H9 (cell line): ENCODE measurements at regions not wholly inside any gene's neighbourhood (a gene's known extent, or its start where the extent isn't known, plus 50 kb on each side); places are given as distances from the start of the nearest gene placed in this dataset.

ENCODE experiments used
- DNase-seq: peaks from one replicate; pipeline ENCODE4 v3.0.0-alpha.2; 2017
- H2AFZ ChIP-seq: one replicate; pipeline ENCODE4 v1.6.1; 2013; ENCODE audit warnings: mild to moderate bottlenecking, low read length, control low read depth, moderate library complexity
- H2AK5ac ChIP-seq: 2 replicates; pipeline ENCODE4 v1.6.1; 2013; ENCODE audit warnings: low read length, control low read depth, mixed read lengths; ENCODE audit not compliant: insufficient read length
- H2BK120ac ChIP-seq: one replicate; pipeline ENCODE4 v1.6.1; 2013; ENCODE audit warnings: low read depth, mild to moderate bottlenecking, low read length, control low read depth, inconsistent platforms; ENCODE audit not compliant: poor library complexity, severe bottlenecking
- H2BK12ac ChIP-seq: 2 replicates; pipeline ENCODE4 v1.6.1; 2013; ENCODE audit warnings: low read length, control low read depth, mixed read lengths, low read depth; ENCODE audit not compliant: insufficient read length
- H2BK15ac ChIP-seq: 2 replicates; pipeline ENCODE4 v1.6.1; 2013; ENCODE audit warnings: low read depth, low read length, control low read depth
- H2BK20ac ChIP-seq: one replicate; pipeline ENCODE4 v1.6.1; 2013; ENCODE audit warnings: low read depth, mild to moderate bottlenecking, low read length, control low read depth, inconsistent platforms; ENCODE audit not compliant: poor library complexity, severe bottlenecking
- H2BK5ac ChIP-seq: 2 replicates; pipeline ENCODE4 v1.6.1; 2013; ENCODE audit warnings: low read length, control low read depth, mixed read lengths; ENCODE audit not compliant: insufficient read length
- H3K14ac ChIP-seq: 2 replicates; pipeline ENCODE4 v1.6.1; 2013; ENCODE audit warnings: low read length, control low read depth; ENCODE audit not compliant: insufficient read depth
- H3K18ac ChIP-seq: 2 replicates; pipeline ENCODE4 v1.6.1; 2013; ENCODE audit warnings: low read depth, mild to moderate bottlenecking, mixed read lengths, low read length, control low read depth; ENCODE audit not compliant: insufficient read length
- H3K23ac ChIP-seq: 2 replicates; pipeline ENCODE4 v1.6.1; 2013; ENCODE audit warnings: low read length, control low read depth, mixed read lengths, low read depth; ENCODE audit not compliant: insufficient read length
- H3K23me2 ChIP-seq: 2 replicates; pipeline ENCODE4 v1.6.1; 2013; ENCODE audit warnings: low read depth, mild to moderate bottlenecking, mixed read lengths, low read length, control low read depth; ENCODE audit not compliant: insufficient read length, poor library complexity, severe bottlenecking
- H3K27ac ChIP-seq: 2 replicates; pipeline ENCODE4 v1.5.1; 2013; ENCODE audit warnings: low read length, control low read depth, mixed read lengths, low read depth; ENCODE audit not compliant: insufficient read length
- H3K27me3 ChIP-seq: 2 replicates; pipeline ENCODE4 v1.6.1; 2013; ENCODE audit warnings: low read length, control low read depth, inconsistent platforms; ENCODE audit not compliant: insufficient read depth
- H3K4ac ChIP-seq: 2 replicates; pipeline ENCODE4 v1.6.1; 2013; ENCODE audit warnings: low read depth, mild to moderate bottlenecking, control low read depth, inconsistent platforms, low read length, moderate library complexity
- H3K4me1 ChIP-seq: 2 replicates; pipeline ENCODE4 v1.6.1; 2013; ENCODE audit warnings: low read length, control low read depth, inconsistent platforms; ENCODE audit not compliant: insufficient read depth
- H3K4me2 ChIP-seq: 2 replicates; pipeline ENCODE4 v1.6.1; 2013; ENCODE audit warnings: low read length, control low read depth, mixed read lengths; ENCODE audit not compliant: insufficient read length, insufficient read depth
- H3K56ac ChIP-seq: 2 replicates; pipeline ENCODE4 v1.6.1; 2013; ENCODE audit warnings: low read depth, mild to moderate bottlenecking, mixed read lengths, low read length, control low read depth; ENCODE audit not compliant: insufficient read length
- H3K79me1 ChIP-seq: 2 replicates; pipeline ENCODE4 v1.6.1; 2013; ENCODE audit warnings: low read depth, mild to moderate bottlenecking, moderate library complexity, low read length, control low read depth, inconsistent platforms; ENCODE audit not compliant: insufficient read depth, poor library complexity, severe bottlenecking
- H3K79me2 ChIP-seq: 2 replicates; pipeline ENCODE4 v1.6.1; 2013; ENCODE audit warnings: low read length, control low read depth, inconsistent platforms; ENCODE audit not compliant: insufficient read depth
- H3K9ac ChIP-seq: 2 replicates; pipeline ENCODE4 v1.6.1; 2013; ENCODE audit warnings: low read length, control low read depth, mixed read lengths; ENCODE audit not compliant: insufficient read length; ENCODE audit errors: extremely low read depth
- H3K9me3 ChIP-seq: one replicate; pipeline ENCODE4 v1.6.1; 2013; ENCODE audit warnings: low read depth, low read length, inconsistent platforms; ENCODE audit not compliant: control insufficient read depth
- H3T11ph ChIP-seq: one replicate; pipeline ENCODE4 v1.6.1; 2013; ENCODE audit warnings: mild to moderate bottlenecking, low read length, control low read depth, inconsistent platforms
- H4K20me1 ChIP-seq: one replicate; pipeline ENCODE4 v1.6.1; 2013; ENCODE audit not compliant: control insufficient read depth, insufficient read length, insufficient read depth
- H4K5ac ChIP-seq: 2 replicates; pipeline ENCODE4 v1.6.1; 2013; ENCODE audit warnings: low read depth, mild to moderate bottlenecking, mixed read lengths, low read length, control low read depth; ENCODE audit not compliant: insufficient read length
- H4K8ac ChIP-seq: replicated peaks from 2 replicates; pipeline ENCODE4 v1.6.1; 2013; ENCODE audit warnings: low read length, control low read depth, mixed read lengths, low read depth; ENCODE audit not compliant: insufficient read length
- H4K91ac ChIP-seq: 2 replicates; pipeline ENCODE4 v1.6.1; 2013; ENCODE audit warnings: low read depth, mild to moderate bottlenecking, moderate library complexity, mixed read lengths, low read length, control low read depth; ENCODE audit not compliant: insufficient read length
- H3K27ac Mint-ChIP-seq, 3 experiments: 2 replicates in 2 of 3; 3 replicates in 1 of 3; pipeline ENCODE4 v1.8.0; 2020 to 2021; ENCODE audit warnings: mixed read lengths in 3 of 3, mild to moderate bottlenecking in 1 of 3, moderate library complexity in 1 of 3
- H3K27me3 Mint-ChIP-seq: 2 replicates; pipeline ENCODE4 v1.8.0; 2021; ENCODE audit warnings: low read depth, mild to moderate bottlenecking, moderate library complexity, mixed read lengths
- H3K36me3 Mint-ChIP-seq, 3 experiments: 2 replicates in 2 of 3; 3 replicates in 1 of 3; pipeline ENCODE4 v1.8.0; 2020 to 2021; ENCODE audit warnings: low read depth in 3 of 3, mixed read lengths in 3 of 3; ENCODE audit not compliant: insufficient read depth in 1 of 3
- H3K4me1 Mint-ChIP-seq, 2 experiments: 2 replicates each; pipeline ENCODE4 v1.8.0; 2020; ENCODE audit warnings: mixed read lengths in 2 of 2
- H3K4me3 Mint-ChIP-seq, 2 experiments: 2 replicates in 1 of 2; 3 replicates in 1 of 2; pipeline ENCODE4 v1.8.0; 2020 to 2021; ENCODE audit warnings: mild to moderate bottlenecking in 2 of 2, mixed read lengths in 2 of 2, moderate library complexity in 1 of 2
- H3K9me3 Mint-ChIP-seq, 2 experiments: 2 replicates in 1 of 2; 3 replicates in 1 of 2; pipeline ENCODE4 v1.8.0; 2020; ENCODE audit warnings: mild to moderate bottlenecking in 2 of 2, mixed read lengths in 2 of 2, moderate library complexity in 1 of 2
- WGBS: extraction: QIAGEN DNeasy Blood & Tissue Kit; methylation state at CpG from one replicate; pipeline ENCODE4 v1.1.7; 2013; ENCODE audit warnings: missing lambda C conversion rate, low lambda C conversion rate, mixed read lengths; ENCODE audit not compliant: insufficient read length; ENCODE audit errors: extremely low coverage; 5-methylcytosine and 5-hydroxymethylcytosine counted together
- TF ChIP-seq, protein P1 (sequence below): fragments of 200-600 bp; sonication (generic); conservative IDR thresholded peaks from 3 replicates; pipeline ENCODE4 v1.8.0; 2021; ENCODE audit warnings: antibody characterized with exemption, mild to moderate bottlenecking

GRCh38 chr1:98429965-98430443 lies 231.5 kb upstream of the SNX7 start:
- H3K79me1 ChIP-seq: no peaks in the 10 kb centered on the region
- no peak overlapping the region for H4K5ac ChIP-seq
- H3K56ac ChIP-seq: no peak overlapping the region
- H3K18ac ChIP-seq: no peak overlapping the region
- H2AFZ ChIP-seq: no peak overlapping the region
- TF ChIP-seq, protein P1, sequence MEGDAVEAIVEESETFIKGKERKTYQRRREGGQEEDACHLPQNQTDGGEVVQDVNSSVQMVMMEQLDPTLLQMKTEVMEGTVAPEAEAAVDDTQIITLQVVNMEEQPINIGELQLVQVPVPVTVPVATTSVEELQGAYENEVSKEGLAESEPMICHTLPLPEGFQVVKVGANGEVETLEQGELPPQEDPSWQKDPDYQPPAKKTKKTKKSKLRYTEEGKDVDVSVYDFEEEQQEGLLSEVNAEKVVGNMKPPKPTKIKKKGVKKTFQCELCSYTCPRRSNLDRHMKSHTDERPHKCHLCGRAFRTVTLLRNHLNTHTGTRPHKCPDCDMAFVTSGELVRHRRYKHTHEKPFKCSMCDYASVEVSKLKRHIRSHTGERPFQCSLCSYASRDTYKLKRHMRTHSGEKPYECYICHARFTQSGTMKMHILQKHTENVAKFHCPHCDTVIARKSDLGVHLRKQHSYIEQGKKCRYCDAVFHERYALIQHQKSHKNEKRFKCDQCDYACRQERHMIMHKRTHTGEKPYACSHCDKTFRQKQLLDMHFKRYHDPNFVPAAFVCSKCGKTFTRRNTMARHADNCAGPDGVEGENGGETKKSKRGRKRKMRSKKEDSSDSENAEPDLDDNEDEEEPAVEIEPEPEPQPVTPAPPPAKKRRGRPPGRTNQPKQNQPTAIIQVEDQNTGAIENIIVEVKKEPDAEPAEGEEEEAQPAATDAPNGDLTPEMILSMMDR: no peak
- no peak for DNase-seq
- H3K9me3 ChIP-seq: no peaks in the 10 kb centered on the region
- no peak overlapping the region for H4K91ac ChIP-seq
- no peak overlapping the region for H2BK5ac ChIP-seq
- no peak overlapping the region for H2BK20ac ChIP-seq
- H3K14ac ChIP-seq: no peak overlapping the region
- no peaks in the 10 kb centered on the region for H3K36me3 Mint-ChIP-seq
- no peak overlapping the region for H3K4me2 ChIP-seq
- no peak overlapping the region for H3K27ac Mint-ChIP-seq
- H3T11ph ChIP-seq: no peak overlapping the region
- H3K4me1 ChIP-seq: no peaks in the 10 kb centered on the region
- no peak overlapping the region for H4K8ac ChIP-seq
- H2AK5ac ChIP-seq: no peak overlapping the region
- H2BK12ac ChIP-seq: no peak overlapping the region
- H3K4me3 Mint-ChIP-seq: no peak overlapping the region
- peaks cover 2 to 6% of the 10 kb centered on the region in 2 experiments; a peak in 2 of 4 replicates for H3K4me1 Mint-ChIP-seq
- H3K27ac ChIP-seq: no peak overlapping the region
- H3K4ac ChIP-seq: no peak overlapping the region
- WGBS: no CpG with 5 or more reads among the region's 2 CpGs
- no peaks in the 10 kb centered on the region for H3K27me3 ChIP-seq
- H2BK120ac ChIP-seq: no peak overlapping the region
- H3K9me3 Mint-ChIP-seq: no peaks in the 10 kb centered on the region
- H3K79me2 ChIP-seq: no peaks in the 10 kb centered on the region
- H2BK15ac ChIP-seq: no peak overlapping the region
- H3K9ac ChIP-seq: no peak overlapping the region
- no peaks in the 10 kb centered on the region; the same call in 1 of the 2 replicates for H3K27me3 Mint-ChIP-seq
- no peaks in the 10 kb centered on the region for H3K23me2 ChIP-seq
- H3K23ac ChIP-seq: no peak overlapping the region
- H4K20me1 ChIP-seq: no peaks in the 10 kb centered on the region
